HG03520 (cell line): ENCODE measurements at regions not wholly inside any gene's neighbourhood (a gene's known extent, or its start where the extent isn't known, plus 50 kb on each side); places are given as distances from the start of the nearest gene placed in this dataset.

Source experiments
- ATAC-seq: cut with Tn5 transposase; IDR thresholded peaks from one replicate; pipeline ENCODE4 v1.9.1; 2021; ENCODE audit warnings: mild to moderate bottlenecking, moderate library complexity; ENCODE audit not compliant: unreplicated experiment

- ATAC-seq = no peak
Measured at GRCh38 chr3:102741694-102742093, 306.9 kb downstream of the ZPLD1 start.

- ATAC-seq = no peak
Measured at GRCh38 chr3:102745881-102746280, 311.1 kb downstream of the ZPLD1 start.

GRCh38 chr3:102747611-102748010 is 312.8 kb downstream of the ZPLD1 start:
- no peak for ATAC-seq

- no peak for ATAC-seq
Measured at GRCh38 chr3:102748646-102749045, 313.8 kb downstream of the ZPLD1 start.

GRCh38 chr3:102750322-102750721 is 315.5 kb downstream of the ZPLD1 start:
- ATAC-seq = no peak

- ATAC-seq = no peak
Measured at GRCh38 chr3:102753901-102754300, 319.1 kb downstream of the ZPLD1 start.

GRCh38 chr3:102756706-102757105 is 321.9 kb downstream of the ZPLD1 start:
- ATAC-seq = no peak

- ATAC-seq = no peak
Measured at GRCh38 chr3:102757950-102758349, 323.1 kb downstream of the ZPLD1 start.

GRCh38 chr3:102761766-102762165 is 327.0 kb downstream of the ZPLD1 start:
- ATAC-seq = no peak

- ATAC-seq = no peak
Measured at GRCh38 chr3:102790747-102791325, 356.0 kb downstream of the ZPLD1 start.

- ATAC-seq = no peak
Measured at GRCh38 chr3:102791641-102792589, 357.1 kb downstream of the ZPLD1 start.

GRCh38 chr3:102796804-102797203 is 362.0 kb downstream of the ZPLD1 start:
- ATAC-seq = no peak

- no peak for ATAC-seq
Measured at GRCh38 chr3:102802819-102803420, 368.1 kb downstream of the ZPLD1 start.

- ATAC-seq = no peak
Measured at GRCh38 chr3:102810937-102811336, 376.1 kb downstream of the ZPLD1 start.

GRCh38 chr3:102826636-102827035 is 391.8 kb downstream of the ZPLD1 start:
- no peak for ATAC-seq

GRCh38 chr3:102827386-102827785 is 392.6 kb downstream of the ZPLD1 start:
- ATAC-seq = no peak

GRCh38 chr3:102830415-102830814 is 395.6 kb downstream of the ZPLD1 start:
- no peak for ATAC-seq

GRCh38 chr3:102841866-102842265 is 407.1 kb downstream of the ZPLD1 start:
- ATAC-seq = no peak

GRCh38 chr3:102866845-102867244 is 432.0 kb downstream of the ZPLD1 start:
- no peak for ATAC-seq

GRCh38 chr3:102883515-102883914 is 448.7 kb downstream of the ZPLD1 start:
- ATAC-seq = no peak

- no peak for ATAC-seq
Measured at GRCh38 chr3:102885289-102885688, 450.5 kb downstream of the ZPLD1 start.

- no peak for ATAC-seq
Measured at GRCh38 chr3:102887431-102887830, 452.6 kb downstream of the ZPLD1 start.
